Fibroblast of skin of right quadriceps (primary cell): ENCODE measurements at regions not wholly inside any gene's neighbourhood (a gene's known extent, or its start where the extent isn't known, plus 50 kb on each side); places are given as distances from the start of the nearest gene placed in this dataset.

ENCODE experiments used
- DNase-seq: peaks from one replicate; pipeline ENCODE4 v3.0.0-alpha.2; 2013

DNA sequence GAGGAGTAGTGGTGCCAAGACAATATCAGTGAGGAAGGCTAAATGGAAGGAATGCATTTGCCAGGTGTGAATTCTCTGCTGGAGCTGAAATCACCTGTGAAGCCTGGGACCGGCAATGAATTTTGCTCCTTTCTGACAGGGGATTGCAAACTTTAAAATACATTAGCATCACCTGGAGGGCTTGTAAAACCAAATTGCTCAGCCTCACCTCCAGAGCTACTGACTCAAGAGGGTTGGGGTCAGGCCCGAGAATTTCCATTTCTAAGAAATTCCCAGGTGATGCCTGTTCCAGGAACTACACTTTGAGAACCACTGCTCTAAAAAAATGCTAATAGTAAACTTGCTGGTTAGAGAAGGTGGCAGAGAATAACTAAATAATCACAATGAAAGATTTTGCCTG is 445.6 kb upstream of the RBMS3 start:
- no peak for DNase-seq

GRCh38 chr3:28835751-28836150 is 445.1 kb upstream of the RBMS3 start:
- DNase-seq: no peak

- DNase-seq: peak; percentile 2
Observed at GRCh38 chr3:28836199-28836598, 444.7 kb upstream of the RBMS3 start.

- DNase-seq: no peak
Observed at GRCh38 chr3:28840976-28841376, 439.9 kb upstream of the RBMS3 start.

GRCh38 chr3:28841441-28841840 is 439.4 kb upstream of the RBMS3 start:
- no peak for DNase-seq

GRCh38 chr3:28844298-28845005 is 436.4 kb upstream of the RBMS3 start:
- DNase-seq: no peak

DNA sequence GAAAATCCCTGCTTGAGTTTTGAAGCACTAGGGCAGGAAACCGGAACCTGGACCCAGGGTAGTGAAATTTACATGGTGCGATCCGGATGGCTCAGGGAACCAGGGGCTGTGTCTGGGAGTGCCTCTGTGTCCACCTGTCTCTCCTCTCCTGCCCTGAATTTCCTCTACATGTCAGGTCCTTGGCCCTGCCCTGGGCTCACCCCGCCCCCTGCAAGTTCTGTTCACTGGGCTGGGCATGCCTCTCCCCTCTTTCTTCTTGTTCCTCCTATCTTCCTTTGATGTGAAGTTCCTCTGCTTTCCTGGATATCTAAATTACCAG is 435.9 kb upstream of the RBMS3 start:
- no peak for DNase-seq

DNA sequence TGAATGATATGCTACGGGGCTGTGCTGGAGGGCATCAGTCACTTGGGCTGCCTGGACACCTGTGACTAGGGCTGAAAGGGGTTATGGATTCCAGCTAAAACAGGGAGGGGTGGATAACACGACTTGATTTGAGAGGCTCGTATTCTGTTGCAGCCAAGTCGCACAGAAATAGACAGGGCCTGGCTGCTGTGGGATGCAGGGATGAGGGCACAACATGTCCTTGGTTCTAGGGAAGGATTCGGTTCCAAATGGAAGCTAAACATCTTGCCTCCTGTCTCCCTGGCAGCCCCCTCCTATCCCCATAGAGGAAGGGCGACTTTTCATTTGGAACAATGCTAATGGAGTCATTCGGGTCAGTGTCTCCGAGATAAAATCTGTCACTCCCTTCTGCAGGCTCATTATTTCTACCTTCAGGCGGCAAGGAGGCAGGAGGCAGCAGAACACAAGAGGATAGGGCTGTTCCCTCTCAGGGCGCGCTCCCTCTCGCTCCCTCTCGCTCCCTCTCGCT is 433.8 kb upstream of the RBMS3 start:
- DNase-seq: no peak

- no peak for DNase-seq
Observed at GRCh38 chr3:28847736-28848135, 433.1 kb upstream of the RBMS3 start.

DNA sequence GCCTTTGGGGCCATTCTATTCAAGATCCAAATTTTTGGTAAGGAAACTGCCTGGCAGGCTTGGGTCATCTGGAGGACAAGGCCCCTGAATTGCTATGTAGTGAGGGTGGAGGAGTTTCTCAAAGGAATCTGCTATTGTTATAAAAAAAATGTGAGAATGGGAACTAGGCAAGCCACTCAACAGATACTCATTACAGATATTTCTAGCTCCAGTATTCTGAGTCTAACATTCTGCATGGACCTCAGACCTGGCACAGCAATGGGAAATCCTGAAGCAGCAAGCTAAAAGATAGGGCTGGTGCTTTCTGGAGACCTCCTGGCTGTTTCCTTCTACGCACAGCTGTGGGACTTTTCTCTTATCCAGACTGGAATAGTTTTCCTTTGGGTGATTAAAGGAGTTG is 430.7 kb upstream of the RBMS3 start:
- peak; percentile 11 for DNase-seq

- peak; percentile 17 for DNase-seq
Observed at GRCh38 chr3:28853830-28854229, 427.0 kb upstream of the RBMS3 start.

DNA sequence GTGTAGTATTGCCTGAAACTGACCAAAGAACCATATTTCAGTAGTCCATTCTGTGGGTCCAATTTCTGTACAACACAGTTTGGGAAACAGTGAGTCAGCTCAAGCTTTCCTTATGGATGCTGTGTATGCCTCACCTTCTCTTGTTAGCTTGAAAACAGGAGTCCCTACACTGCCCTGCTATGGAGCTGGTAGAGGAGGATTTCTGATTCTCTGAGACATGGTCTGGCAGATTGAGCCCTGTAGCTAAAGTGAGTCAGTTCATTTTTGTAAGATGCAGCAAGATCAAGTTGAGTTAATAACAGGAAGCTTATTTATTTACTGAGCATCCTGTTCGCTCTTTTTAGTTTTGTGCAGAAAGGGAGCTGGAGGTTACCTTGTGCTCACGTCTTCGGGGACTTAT is 424.1 kb upstream of the RBMS3 start:
- no peak for DNase-seq

GRCh38 chr3:28859897-28860296 is 421.0 kb upstream of the RBMS3 start:
- no peak for DNase-seq

- no peak for DNase-seq
Observed at GRCh38 chr3:28860307-28860706, 420.6 kb upstream of the RBMS3 start.

- no peak for DNase-seq
Observed at GRCh38 chr3:28863186-28863585, 417.7 kb upstream of the RBMS3 start.

GRCh38 chr3:28867836-28868235 is 413.0 kb upstream of the RBMS3 start:
- no peak for DNase-seq

GRCh38 chr3:28868897-28869296 is 412.0 kb upstream of the RBMS3 start:
- no peak for DNase-seq

GRCh38 chr3:28877912-28878311 is 403.0 kb upstream of the RBMS3 start:
- DNase-seq: no peak

DNA sequence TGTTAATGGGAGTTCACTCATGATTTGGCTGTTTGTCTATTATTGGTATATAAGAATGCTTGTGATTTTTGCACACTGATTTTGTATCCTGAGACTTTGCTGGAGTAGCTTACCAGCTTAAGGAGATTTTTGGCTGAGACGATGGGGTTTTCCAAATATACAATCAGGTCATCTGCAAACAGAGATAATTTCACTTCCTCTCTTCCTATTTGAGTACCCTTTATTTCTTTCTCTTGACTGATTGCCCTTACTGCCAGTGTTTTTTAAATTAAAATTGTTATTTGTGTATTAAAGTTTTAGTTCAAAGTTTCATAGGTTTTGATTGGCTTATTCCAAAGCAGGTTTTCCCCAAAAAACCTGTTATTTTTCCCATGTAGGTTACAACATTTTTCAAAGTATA is 390.5 kb upstream of the RBMS3 start:
- no peak for DNase-seq

DNA sequence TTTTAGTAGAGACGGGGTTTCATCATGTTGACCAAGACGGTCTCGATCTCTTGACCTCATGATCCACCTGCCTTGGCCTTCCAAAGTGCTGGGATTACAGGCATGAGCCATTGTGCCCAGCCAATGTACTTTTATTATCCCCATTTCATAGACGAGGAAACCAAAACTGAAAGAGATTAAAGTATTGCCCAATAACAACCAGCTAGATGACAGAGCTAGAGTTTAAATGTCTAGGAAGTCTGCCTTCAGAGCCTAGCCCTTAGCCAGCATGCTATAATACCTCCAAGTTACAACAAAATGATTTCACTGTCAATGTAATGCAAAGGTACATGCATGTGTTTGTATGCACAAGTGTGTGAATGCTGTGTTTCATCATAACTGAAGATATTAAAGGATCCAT is 389.4 kb upstream of the RBMS3 start:
- DNase-seq: no peak

DNA sequence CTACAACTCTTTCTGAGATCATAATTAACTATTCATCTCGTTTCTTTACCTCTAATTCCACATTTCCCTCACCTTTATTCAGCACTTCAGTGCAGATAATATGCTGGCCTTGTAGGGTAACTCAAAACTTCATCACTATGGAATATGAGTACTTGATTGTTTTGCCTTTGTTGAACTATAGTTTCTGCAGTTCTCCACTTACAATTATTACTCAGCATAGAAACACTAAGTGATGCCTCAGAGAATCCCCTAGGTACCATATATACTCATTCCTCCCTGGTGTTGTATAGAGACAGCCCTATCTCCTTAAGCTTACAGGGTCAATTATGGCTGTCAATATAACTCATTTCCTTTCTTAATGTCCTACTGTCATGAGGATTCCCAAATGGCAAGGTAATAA is 380.6 kb upstream of the RBMS3 start:
- DNase-seq: no peak

DNA sequence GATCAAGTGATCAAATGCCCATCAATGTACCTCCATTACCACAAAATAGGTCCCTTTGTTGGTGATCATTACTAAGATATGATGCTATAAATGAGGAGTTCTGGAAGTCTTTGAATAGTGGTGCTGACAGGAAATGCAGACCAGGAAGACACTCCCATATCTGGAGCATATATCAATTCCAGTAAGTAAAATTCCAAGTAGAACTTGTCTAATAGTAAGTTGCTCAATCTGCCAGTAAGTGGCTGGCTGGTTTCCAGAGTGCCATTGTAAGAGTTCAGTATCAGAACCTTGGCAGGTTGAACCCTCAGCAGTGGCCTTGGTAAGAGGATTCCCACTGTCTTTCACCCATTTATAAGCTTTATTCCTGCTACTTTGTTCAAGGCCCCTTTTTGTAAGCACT is 379.9 kb upstream of the RBMS3 start:
- DNase-seq: peak; percentile 35

GRCh38 chr3:28903171-28903601 is 377.7 kb upstream of the RBMS3 start:
- no peak for DNase-seq

DNA sequence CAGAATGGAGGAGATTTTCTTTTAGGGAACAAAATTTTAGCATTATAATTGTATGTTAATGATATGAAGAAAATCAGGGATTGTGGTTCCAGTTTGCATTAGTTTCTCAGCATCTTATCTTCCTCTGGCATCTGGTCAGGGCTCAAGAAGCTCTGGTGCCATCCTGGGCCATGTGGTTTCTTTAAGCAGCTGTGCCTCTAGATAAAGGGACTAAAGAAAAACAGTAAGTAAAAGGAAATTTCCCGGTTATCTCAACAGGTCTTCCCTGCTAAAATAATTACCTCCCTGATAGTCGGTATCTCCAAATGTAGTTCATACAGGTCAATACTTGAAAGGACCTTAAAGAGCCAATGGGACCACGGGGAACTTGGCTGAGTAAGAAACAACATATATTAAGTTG is 375.1 kb upstream of the RBMS3 start:
- DNase-seq: no peak

GRCh38 chr3:28906561-28907310 is 374.1 kb upstream of the RBMS3 start:
- no peak for DNase-seq
